Astrocyte (in vitro differentiated cells and primary cell): ENCODE measurements at regions not wholly inside any gene's neighbourhood (a gene's known extent, or its start where the extent isn't known, plus 50 kb on each side); places are given as distances from the start of the nearest gene placed in this dataset.

Experiments used
- CTCF ChIP-seq: IDR thresholded peaks from 2 replicates; pipeline ENCODE4 v1.5.1; 2011; ENCODE audit warnings: low read depth, mild to moderate bottlenecking, inconsistent platforms, low read length, moderate library complexity; ENCODE audit not compliant: insufficient read depth
- EZH2 ChIP-seq: IDR thresholded peaks from 2 replicates; pipeline ENCODE4 v1.6.1; 2012; ENCODE audit warnings: mild to moderate bottlenecking, low read length, inconsistent platforms; ENCODE audit not compliant: insufficient read depth

- TF ChIP-seq CTCF: no peak
- TF ChIP-seq EZH2: no peak
Observed at GRCh38 chr11:110349138-110349996, 53.0 kb upstream of the RDX start.
